SK-N-MC (cell line): ENCODE measurements at regions not wholly inside any gene's neighbourhood (a gene's known extent, or its start where the extent isn't known, plus 50 kb on each side); places are given as distances from the start of the nearest gene placed in this dataset.

Experiments used
- DNase-seq: peaks from one replicate; pipeline ENCODE4 v3.0.0-alpha.2; 2011; ENCODE audit warnings: low read depth, low spot score
- H3K27ac ChIP-seq: fragments of 200-600 bp; sonication (generic); 2 replicates; pipeline ENCODE4 v1.5.1; 2016; ENCODE audit warnings: mixed run types
- H3K36me3 ChIP-seq: fragments of 200-600 bp; sonication (generic); 2 replicates; pipeline ENCODE4 v1.6.1; 2017; ENCODE audit warnings: antibody characterized with exemption, low read length, mixed read lengths; ENCODE audit not compliant: insufficient read depth
- H3K4me3 ChIP-seq: fragments of 200-600 bp; sonication (generic); 2 replicates; pipeline ENCODE4 v1.5.1; 2016
- H3K9ac ChIP-seq: fragments of 200-600 bp; sonication (generic); 2 replicates; pipeline ENCODE4 v1.8.0; 2017; ENCODE audit warnings: mixed run types, mixed read lengths; ENCODE audit not compliant: insufficient read length
- H3K9me3 ChIP-seq: fragments of 200-600 bp; sonication (generic); 2 replicates; pipeline ENCODE4 v1.6.1; 2017; ENCODE audit warnings: low read depth, mild to moderate bottlenecking, antibody characterized with exemption, low read length, moderate library complexity, mixed read lengths
- EZH2 ChIP-seq: fragments of 200-600 bp; sonication (generic); IDR thresholded peaks from one replicate; pipeline ENCODE4 v1.6.1; 2017; ENCODE audit warnings: antibody characterized with exemption
- FOXP2 ChIP-seq: optimal IDR thresholded peaks from 2 replicates; pipeline ENCODE3; 2011; ENCODE audit warnings: mild to moderate bottlenecking, moderate library complexity; ENCODE audit not compliant: insufficient read depth; ENCODE audit errors: extremely low read length, control extremely low read depth
- POLR2AphosphoS5 ChIP-seq: IDR thresholded peaks from 2 replicates; pipeline ENCODE4 v1.6.1; 2012; ENCODE audit warnings: mild to moderate bottlenecking, low read depth, low read length, borderline replicate concordance

DNA sequence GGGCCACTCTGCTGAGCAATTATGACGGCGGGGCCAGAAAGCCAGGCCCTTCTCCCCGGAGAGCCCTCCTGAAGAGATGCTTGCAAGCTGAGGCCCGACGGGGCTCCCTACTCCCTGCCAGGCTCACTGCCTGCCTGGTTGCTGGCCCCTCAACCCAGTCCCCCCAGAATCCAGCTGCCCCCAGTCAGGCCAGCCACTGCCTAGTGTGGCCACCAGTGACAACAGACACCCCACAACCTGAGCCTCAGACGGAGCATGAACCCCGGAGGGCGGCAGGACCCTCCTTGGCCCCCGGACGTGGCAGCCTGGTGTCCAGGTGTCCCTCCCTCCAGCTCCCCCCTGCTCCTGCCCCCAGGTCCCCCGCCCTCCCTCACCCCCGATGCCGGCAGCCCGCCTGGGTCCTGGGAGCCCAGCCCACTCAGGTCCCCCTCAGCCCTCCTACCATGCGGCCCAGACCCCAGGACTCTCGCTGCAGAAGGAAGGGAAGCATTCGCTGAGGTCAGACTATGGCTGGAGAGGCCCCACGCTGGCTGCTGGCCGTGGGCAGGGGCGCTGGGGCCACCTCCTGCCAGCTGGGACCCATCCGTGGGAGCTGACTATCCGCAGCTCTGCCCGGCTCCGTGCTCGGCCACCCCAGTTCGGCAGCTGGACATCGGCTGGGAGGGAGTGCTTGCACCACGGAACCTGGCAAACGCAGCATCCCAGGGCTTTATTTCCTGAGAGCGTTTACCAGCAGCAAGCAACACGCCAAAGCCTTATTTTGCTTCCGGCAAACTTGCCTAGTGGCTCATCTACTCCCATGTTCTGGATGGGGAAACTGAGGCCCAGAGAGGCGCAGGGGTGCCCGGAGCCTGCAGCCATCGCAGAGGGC lies 89.8 kb downstream of the UNCX start:
- H3K9ac ChIP-seq = no peak overlapping the region
- H3K9me3 ChIP-seq = no peaks in the 10 kb centered on the region
- H3K36me3 ChIP-seq = no peaks in the 10 kb centered on the region
- no peak overlapping the region for H3K27ac ChIP-seq
- TF ChIP-seq POLR2AphosphoS5 (no peak), EZH2 (no peak), FOXP2 (no peak)
- no peak overlapping the region for H3K4me3 ChIP-seq
- DNase-seq = no peak

DNA sequence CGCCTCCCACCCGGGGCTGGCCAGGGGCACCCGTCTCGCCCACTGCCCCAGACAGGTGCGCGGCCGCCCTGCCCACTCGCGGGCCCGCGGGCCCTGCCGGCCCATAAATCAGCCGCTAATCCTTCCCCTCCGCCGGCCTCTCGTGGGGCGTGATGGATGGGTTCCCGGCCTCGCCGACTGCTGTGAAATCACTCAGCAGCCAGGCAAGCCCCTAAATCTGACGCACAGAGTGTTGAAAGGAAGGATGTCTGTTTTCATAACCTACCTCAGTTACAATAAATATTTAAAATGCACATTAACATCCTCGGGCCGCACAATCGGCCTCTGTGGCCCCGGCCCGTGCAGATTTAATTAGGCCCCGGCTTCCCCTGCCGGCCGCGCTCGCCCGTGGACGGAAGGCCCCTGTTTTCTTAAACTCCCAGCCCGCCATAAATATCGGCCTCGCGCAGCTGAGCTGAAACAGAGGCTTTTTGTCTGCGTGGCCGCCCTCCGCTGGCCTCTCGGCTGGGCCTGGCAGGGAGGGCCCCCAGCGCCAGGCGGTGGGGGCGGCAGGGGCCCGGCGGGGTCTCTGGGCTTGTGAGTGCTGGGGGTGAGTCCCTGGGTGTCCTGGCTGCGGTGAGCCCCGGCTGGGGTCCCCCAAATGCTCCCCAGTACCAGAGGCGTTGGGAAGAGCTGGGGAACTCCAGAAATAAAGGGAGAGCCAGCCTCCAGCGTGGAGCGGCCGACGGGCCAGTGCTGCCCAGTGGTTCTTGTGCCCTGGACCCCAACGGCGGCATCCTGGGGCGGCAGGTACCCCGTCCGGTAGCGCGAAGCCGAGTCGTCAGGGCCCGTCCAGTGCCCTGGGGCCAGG lies 90.7 kb downstream of the UNCX start:
- DNase-seq = no peak
- Histone ChIP-seq H3K27ac (no peak overlapping the region), H3K4me3 (no peak overlapping the region), H3K36me3 (no peaks in the 10 kb centered on the region), H3K9me3 (no peaks in the 10 kb centered on the region), H3K9ac (no peak overlapping the region)
- TF ChIP-seq EZH2 (no peak), FOXP2 (no peak), POLR2AphosphoS5 (no peak)

DNA sequence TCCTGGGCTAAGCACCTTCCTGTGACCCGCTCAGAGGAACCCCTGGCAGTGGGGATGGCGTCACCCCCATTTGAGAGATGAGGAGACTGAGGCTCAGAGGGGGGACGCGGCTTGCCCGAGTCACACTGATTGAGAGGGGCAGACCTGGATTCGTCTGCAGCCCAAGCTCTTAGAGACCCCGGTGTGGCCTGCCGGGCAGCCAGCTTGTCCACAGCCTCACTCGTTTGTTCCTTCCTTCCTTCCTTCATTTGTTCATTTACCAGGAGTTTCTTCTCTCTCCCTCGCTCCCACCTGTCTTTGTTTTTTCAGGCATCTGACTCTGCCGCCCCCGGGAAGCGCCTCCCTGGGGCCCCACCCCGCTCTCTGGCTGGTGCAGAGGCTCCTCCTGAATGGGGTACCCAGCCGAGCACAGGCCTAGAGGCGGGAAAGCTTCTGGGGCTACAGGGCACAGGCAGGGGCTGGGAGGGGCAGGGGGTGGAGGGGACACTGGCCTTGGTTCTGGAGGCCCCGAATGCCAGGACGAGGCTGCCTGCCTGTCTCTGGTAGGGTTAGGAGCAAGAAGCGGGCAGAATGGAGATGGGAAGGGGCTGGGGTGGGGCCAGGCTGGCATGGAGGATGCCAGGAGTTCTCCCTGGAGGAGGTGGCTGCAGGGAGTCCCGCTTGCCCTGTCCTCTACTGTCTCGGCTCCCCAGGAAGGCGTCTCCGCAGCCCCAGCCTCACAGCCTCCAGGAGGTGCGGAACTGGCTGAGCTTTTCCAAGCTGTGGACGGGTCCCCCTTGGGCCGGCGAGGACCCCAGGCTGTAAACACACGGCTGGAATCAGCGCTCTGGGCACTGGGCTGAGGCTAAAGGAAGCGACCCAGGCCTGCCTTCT lies 91.6 kb downstream of the UNCX start:
- H3K27ac ChIP-seq = no peak overlapping the region
- no peak overlapping the region for H3K4me3 ChIP-seq
- no peaks in the 10 kb centered on the region for H3K9me3 ChIP-seq
- DNase-seq = no peak
- no peaks in the 10 kb centered on the region for H3K36me3 ChIP-seq
- H3K9ac ChIP-seq = no peak overlapping the region
- TF ChIP-seq FOXP2 = no peak
- TF ChIP-seq POLR2AphosphoS5 = no peak
- TF ChIP-seq EZH2 = no peak

DNA sequence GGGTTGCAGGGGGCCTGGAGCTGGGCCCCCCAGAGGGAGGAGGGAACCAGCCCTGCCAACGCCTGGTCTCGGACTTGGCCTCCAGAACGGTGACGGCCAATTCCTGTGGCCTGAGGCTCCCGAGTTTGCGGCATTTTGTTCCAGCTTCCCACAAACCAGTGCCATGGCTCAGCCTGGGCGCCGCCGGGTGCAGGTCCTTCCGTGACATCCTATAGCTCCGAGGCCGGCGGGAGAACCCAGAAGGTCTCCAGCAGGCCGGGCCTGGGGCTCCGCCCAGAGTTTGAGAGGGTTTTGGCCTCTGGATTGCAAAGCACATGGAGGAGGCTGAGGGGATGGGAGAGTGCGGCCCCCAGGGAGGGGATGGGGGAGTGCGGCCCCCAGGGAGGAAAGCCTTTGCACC lies 92.6 kb downstream of the UNCX start:
- TF ChIP-seq POLR2AphosphoS5 (no peak), FOXP2 (no peak), EZH2 (no peak)
- DNase-seq = no peak
- H3K27ac ChIP-seq = no peak overlapping the region
- H3K4me3 ChIP-seq = no peak overlapping the region
- no peaks in the 10 kb centered on the region for H3K36me3 ChIP-seq
- no peak overlapping the region for H3K9ac ChIP-seq
- H3K9me3 ChIP-seq = no peaks in the 10 kb centered on the region

DNA sequence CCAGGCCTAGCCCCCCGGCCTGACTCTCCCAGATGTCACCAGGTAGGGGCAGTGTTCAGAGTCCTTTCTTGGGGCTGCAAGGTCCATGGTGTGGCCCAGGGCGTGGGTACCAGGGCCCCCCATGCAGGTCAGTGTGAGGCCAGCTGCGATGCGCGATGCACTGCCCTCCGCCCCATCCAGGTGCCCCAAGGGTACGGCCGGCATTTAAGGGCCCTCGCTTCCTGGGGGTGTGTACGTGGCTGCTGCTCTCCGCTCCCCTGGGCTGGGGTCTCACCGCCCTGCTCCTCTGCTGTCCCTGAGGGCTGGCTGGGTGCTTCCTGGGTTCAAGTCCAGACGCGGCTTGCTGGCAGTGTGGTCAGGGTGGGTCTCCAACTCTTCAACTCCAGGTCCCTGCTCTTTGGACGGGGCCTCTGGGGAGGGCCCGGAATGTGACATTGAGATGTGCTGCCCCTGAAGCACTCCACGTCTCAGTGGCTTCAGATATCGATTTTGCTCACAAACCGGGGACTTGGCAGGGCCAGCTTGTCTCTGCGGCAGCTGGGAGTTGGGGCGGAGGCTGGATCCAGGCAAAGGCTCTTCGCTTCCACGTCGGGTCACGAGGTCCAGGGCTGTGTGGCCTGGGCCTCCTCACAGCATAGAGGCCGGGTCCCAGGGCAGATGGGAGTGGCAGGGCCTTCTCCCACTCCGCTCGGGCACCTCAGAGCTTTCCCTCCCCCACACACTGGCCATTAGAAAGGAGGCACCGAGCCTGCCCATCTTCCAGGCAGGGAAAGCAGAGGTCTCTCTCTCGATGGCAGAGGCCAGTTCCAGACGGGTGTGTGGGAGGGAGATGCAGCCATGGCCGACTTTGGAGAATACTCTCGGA lies 93.2 kb downstream of the UNCX start:
- Histone ChIP-seq H3K27ac (no peak overlapping the region), H3K9me3 (no peaks in the 10 kb centered on the region), H3K9ac (no peak overlapping the region), H3K36me3 (no peaks in the 10 kb centered on the region), H3K4me3 (no peak overlapping the region)
- TF ChIP-seq POLR2AphosphoS5 (no peak), EZH2 (no peak), FOXP2 (no peak)
- no peak for DNase-seq

DNA sequence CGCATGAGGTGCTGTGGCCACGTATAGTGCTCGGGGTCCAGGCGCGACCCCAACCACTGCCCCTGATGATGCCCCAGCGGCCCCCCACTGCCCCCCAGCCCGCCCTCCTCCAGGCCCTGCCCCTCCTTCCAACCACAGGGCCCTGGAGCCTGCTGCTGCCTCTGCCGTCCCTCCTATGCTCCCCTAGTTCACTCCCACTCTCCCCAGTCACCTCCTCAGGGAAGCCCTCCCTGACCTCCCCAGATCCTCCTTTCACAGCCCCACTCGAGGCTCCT lies 93.8 kb downstream of the UNCX start:
- no peak overlapping the region for H3K4me3 ChIP-seq
- DNase-seq = no peak
- H3K9me3 ChIP-seq = no peaks in the 10 kb centered on the region
- TF ChIP-seq EZH2 = no peak
- no peak for TF ChIP-seq POLR2AphosphoS5
- no peak for TF ChIP-seq FOXP2
- H3K36me3 ChIP-seq = no peaks in the 10 kb centered on the region
- H3K27ac ChIP-seq = no peak overlapping the region
- H3K9ac ChIP-seq = no peak overlapping the region

DNA sequence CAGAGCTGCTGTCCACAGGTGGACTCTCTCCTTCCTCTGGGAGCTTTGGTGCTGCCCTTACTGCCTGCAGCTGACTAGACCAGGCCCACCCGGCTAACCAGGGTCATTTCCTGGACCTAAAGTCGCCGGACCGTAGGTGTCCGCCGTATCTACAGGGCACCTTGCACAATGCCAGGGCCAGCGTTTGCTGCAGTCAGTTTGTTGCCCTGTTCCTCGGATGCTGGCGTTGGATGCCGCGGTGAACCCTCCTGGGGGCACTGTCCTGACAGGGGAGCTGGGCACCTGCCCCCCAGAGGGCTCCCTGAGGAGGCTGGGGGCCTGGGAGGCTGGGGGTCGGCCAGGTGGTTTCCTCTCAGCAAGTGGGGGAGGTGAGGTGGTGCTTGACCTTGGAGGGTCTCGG lies 96.6 kb downstream of the UNCX start:
- Histone ChIP-seq H3K9me3 (no peaks in the 10 kb centered on the region), H3K9ac (no peak overlapping the region), H3K27ac (no peak overlapping the region), H3K36me3 (no peaks in the 10 kb centered on the region), H3K4me3 (no peak overlapping the region)
- TF ChIP-seq POLR2AphosphoS5 = no peak
- TF ChIP-seq EZH2 = no peak
- TF ChIP-seq FOXP2 = no peak
- no peak for DNase-seq
